Nephron (organoid): ENCODE measurements at regions not wholly inside any gene's neighbourhood (a gene's known extent, or its start where the extent isn't known, plus 50 kb on each side); places are given as distances from the start of the nearest gene placed in this dataset.

Source experiments
- H3K27ac Mint-ChIP-seq, 3 experiments: 2 replicates each; pipeline ENCODE4 v1.8.0; 2020; ENCODE audit warnings: mixed read lengths in 3 of 3, mild to moderate bottlenecking in 2 of 3, moderate library complexity in 1 of 3
- H3K27me3 Mint-ChIP-seq: 2 replicates; pipeline ENCODE4 v1.8.0; 2021; ENCODE audit warnings: low read depth, mild to moderate bottlenecking, moderate library complexity, mixed read lengths
- H3K36me3 Mint-ChIP-seq: 2 replicates; pipeline ENCODE4 v1.8.0; 2020; ENCODE audit warnings: low read depth, mixed read lengths
- H3K4me1 Mint-ChIP-seq: 2 replicates; pipeline ENCODE4 v1.8.0; 2020; ENCODE audit warnings: mixed read lengths
- H3K4me3 Mint-ChIP-seq, 3 experiments: 2 replicates each; pipeline ENCODE4 v1.8.0; 2020; ENCODE audit warnings: mild to moderate bottlenecking in 3 of 3, mixed read lengths in 3 of 3, moderate library complexity in 2 of 3
- H3K9me3 Mint-ChIP-seq: 2 replicates; pipeline ENCODE4 v1.8.0; 2020; ENCODE audit warnings: mixed read lengths
- TF ChIP-seq, protein P1 (sequence below), 3 experiments: fragments of 200-600 bp; sonication (generic); IDR thresholded peaks; one replicate each; pipeline ENCODE4 v1.5.0; 2021; ENCODE audit warnings: antibody characterized with exemption in 3 of 3; ENCODE audit not compliant: unreplicated experiment in 3 of 3

DNA sequence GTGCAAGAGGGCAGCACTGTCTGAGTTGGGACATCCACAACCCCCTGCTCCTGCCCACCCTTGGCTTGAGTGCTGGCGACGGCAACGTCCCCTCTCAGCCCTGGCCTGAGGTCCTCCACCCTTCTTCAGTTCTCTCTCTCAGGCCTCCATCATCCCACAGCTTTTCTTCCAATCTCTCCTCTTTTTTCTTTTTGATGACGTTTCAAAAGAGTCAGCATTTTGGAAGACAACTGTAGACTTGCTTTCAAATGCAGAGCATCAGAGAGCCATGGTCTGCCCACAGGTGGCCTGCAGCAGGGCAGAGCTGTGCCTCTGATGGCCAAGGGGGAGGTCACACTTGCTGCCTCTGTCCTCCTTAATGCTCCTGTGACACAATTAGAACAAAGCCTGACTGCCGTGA, 775.4 kb downstream of the KCNJ18 start:
- H3K4me3 Mint-ChIP-seq: no peak overlapping the region
- TF ChIP-seq, protein P1, sequence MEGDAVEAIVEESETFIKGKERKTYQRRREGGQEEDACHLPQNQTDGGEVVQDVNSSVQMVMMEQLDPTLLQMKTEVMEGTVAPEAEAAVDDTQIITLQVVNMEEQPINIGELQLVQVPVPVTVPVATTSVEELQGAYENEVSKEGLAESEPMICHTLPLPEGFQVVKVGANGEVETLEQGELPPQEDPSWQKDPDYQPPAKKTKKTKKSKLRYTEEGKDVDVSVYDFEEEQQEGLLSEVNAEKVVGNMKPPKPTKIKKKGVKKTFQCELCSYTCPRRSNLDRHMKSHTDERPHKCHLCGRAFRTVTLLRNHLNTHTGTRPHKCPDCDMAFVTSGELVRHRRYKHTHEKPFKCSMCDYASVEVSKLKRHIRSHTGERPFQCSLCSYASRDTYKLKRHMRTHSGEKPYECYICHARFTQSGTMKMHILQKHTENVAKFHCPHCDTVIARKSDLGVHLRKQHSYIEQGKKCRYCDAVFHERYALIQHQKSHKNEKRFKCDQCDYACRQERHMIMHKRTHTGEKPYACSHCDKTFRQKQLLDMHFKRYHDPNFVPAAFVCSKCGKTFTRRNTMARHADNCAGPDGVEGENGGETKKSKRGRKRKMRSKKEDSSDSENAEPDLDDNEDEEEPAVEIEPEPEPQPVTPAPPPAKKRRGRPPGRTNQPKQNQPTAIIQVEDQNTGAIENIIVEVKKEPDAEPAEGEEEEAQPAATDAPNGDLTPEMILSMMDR (IDR thresholded peaks at IDR 0.05; ENCODE audit: unreplicated experiment in 3 of 3): no peak
- H3K27me3 Mint-ChIP-seq: no peaks in the 10 kb centered on the region
- peaks cover 52% of the 10 kb centered on the region for H3K9me3 Mint-ChIP-seq
- peaks cover 6% of the 10 kb centered on the region for H3K36me3 Mint-ChIP-seq
- H3K27ac Mint-ChIP-seq: no peak overlapping the region
- no peaks in the 10 kb centered on the region for H3K4me1 Mint-ChIP-seq

DNA sequence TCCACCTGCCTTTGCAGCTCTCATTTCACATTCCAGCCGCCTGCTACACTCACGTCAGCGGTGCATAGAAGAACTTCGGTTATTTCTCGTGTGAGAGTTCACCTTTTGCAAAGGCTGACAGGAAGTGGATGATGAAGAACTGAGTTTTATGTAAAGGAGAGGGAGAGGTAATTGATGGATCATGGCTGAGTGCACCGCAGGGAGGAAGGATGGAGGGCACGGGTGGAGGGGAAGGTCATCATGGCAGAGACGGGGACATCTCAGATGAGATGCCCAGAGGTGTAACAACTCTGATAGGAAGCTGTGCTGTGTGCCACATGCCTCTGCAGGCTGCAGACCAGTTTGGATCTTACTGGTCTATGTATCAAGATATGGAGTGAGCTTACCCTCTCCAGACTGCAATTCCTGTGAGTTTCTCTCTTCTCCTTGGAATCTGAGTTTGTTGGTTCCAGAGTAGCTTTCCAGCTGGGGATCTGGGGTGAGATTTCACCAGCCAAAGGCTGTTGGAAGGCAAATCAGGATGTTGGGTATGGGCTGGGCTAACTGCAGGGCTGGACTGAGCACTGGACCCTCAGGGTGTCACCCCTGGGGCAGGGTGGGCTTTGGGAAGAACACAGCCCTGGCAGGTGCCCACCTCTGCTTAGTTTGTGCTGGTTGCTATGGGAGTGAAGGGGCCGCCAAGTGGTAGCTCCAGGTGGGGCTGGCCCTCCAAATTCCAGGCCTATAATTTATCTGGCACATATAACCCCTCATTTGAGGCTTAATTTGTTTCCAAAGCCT, 777.0 kb downstream of the KCNJ18 start:
- Mint-ChIP-seq H3K4me3 (no peak overlapping the region), H3K4me1 (no peaks in the 10 kb centered on the region), H3K27ac (no peak overlapping the region), H3K9me3 (peaks cover 41% of the 10 kb centered on the region), H3K36me3 (no peaks in the 10 kb centered on the region), H3K27me3 (no peaks in the 10 kb centered on the region)
- TF ChIP-seq, protein P1 (IDR thresholded peaks at IDR 0.05; ENCODE audit: unreplicated experiment in 3 of 3): no peak

DNA sequence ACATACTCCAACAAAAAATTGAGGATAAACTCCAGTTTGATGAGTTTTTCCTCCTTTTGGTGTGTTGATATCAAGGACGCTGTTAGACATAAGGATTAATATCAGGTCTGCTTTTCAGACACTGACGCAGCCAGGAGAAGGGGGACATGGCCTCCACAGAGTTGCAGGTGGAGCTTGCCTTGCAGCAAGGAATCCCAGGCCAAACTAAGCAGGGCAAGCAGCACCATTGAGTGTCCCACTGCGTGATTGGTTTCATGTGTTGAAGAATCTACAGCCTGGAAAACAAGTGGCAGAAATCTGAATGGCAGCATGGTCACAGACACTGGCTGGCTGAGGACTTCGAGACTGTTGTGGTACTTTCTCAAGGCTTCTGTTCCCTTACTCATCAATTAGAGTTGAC, 777.6 kb downstream of the KCNJ18 start:
- TF ChIP-seq, protein P1 (IDR thresholded peaks at IDR 0.05; ENCODE audit: unreplicated experiment in 3 of 3): no peak
- Mint-ChIP-seq H3K4me3 (no peak overlapping the region), H3K36me3 (no peaks in the 10 kb centered on the region), H3K27me3 (no peaks in the 10 kb centered on the region), H3K27ac (no peak overlapping the region), H3K9me3 (peaks cover 37% of the 10 kb centered on the region), H3K4me1 (no peaks in the 10 kb centered on the region)

- H3K4me3 Mint-ChIP-seq: no peak overlapping the region
- TF ChIP-seq, protein P1 (IDR thresholded peaks at IDR 0.05; ENCODE audit: unreplicated experiment in 3 of 3): no peak
- H3K4me1 Mint-ChIP-seq: no peaks in the 10 kb centered on the region
- no peak overlapping the region for H3K27ac Mint-ChIP-seq
- H3K9me3 Mint-ChIP-seq: peaks cover 36% of the 10 kb centered on the region
- H3K36me3 Mint-ChIP-seq: no peaks in the 10 kb centered on the region
- H3K27me3 Mint-ChIP-seq: no peaks in the 10 kb centered on the region
Observed at GRCh38 chr17:22470411-22471175, 778.3 kb downstream of the KCNJ18 start.

- H3K27me3 Mint-ChIP-seq: no peaks in the 10 kb centered on the region
- TF ChIP-seq, protein P1 (IDR thresholded peaks at IDR 0.05; ENCODE audit: unreplicated experiment in 3 of 3): no peak
- H3K36me3 Mint-ChIP-seq: no peaks in the 10 kb centered on the region
- no peak overlapping the region for H3K4me3 Mint-ChIP-seq
- no peaks in the 10 kb centered on the region for H3K4me1 Mint-ChIP-seq
- peaks cover 62% of the 10 kb centered on the region for H3K9me3 Mint-ChIP-seq
- H3K27ac Mint-ChIP-seq: no peak overlapping the region
Observed at GRCh38 chr17:22484826-22485225, 792.5 kb downstream of the KCNJ18 start.
